ENCODE measurements at regions not wholly inside any gene's neighbourhood (a gene's known extent, or its start where the extent isn't known, plus 50 kb on each side); places are given as distances from the start of the nearest gene placed in this dataset.

DNA sequence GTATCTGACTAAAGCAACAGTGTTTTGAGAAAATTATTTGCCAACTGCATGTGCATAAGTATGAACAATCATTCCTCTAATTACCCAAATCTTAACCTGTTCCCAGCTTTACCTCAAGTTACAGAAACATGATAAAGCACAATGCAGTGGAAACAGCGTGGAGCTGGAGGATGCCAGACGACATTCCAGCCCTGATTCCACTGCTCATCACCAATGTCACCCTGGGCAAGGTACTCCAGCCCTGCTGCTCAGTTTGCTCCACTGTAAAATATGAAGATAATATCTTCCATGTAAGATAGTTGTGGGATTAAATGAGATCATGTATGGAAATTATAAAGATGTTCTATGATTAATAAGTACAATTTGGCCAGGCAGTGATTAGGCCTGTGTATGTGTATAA, 50.4 kb upstream of the ODAD2 start:
- no peaks in the 10 kb centered on the region for H3K9me3 ChIP-seq (ENCODE audit: low read depth)
- DNase-seq (ENCODE audit: low read depth in 1 of 2, low spot score in 1 of 2), result no peak
- H3K4me1 ChIP-seq (ENCODE audit: low read depth), result no peaks in the 10 kb centered on the region
- H3K27ac ChIP-seq, result no peak overlapping the region
- no peak overlapping the region for H3K4me3 ChIP-seq
- TF ChIP-seq, protein P1, sequence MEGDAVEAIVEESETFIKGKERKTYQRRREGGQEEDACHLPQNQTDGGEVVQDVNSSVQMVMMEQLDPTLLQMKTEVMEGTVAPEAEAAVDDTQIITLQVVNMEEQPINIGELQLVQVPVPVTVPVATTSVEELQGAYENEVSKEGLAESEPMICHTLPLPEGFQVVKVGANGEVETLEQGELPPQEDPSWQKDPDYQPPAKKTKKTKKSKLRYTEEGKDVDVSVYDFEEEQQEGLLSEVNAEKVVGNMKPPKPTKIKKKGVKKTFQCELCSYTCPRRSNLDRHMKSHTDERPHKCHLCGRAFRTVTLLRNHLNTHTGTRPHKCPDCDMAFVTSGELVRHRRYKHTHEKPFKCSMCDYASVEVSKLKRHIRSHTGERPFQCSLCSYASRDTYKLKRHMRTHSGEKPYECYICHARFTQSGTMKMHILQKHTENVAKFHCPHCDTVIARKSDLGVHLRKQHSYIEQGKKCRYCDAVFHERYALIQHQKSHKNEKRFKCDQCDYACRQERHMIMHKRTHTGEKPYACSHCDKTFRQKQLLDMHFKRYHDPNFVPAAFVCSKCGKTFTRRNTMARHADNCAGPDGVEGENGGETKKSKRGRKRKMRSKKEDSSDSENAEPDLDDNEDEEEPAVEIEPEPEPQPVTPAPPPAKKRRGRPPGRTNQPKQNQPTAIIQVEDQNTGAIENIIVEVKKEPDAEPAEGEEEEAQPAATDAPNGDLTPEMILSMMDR (IDR thresholded peaks at IDR 0.05; ENCODE audit: low read depth, low read length), result no peak
- H3K36me3 ChIP-seq, result no peaks in the 10 kb centered on the region
- H3K27me3 ChIP-seq, result no peaks in the 10 kb centered on the region

All from cardiac muscle cell (in vitro differentiated cells and primary cell).